Hematopoietic multipotent progenitor cell (in vitro differentiated cells): ENCODE measurements at regions not wholly inside any gene's neighbourhood (a gene's known extent, or its start where the extent isn't known, plus 50 kb on each side); places are given as distances from the start of the nearest gene placed in this dataset.

Source experiments
- DNase-seq, 3 donors: peaks; one replicate each; pipeline ENCODE4 v3.0.0-alpha.2; 2011 to 2015; ENCODE audit warnings: low read depth in 2 of 3, low spot score in 2 of 3

DNA sequence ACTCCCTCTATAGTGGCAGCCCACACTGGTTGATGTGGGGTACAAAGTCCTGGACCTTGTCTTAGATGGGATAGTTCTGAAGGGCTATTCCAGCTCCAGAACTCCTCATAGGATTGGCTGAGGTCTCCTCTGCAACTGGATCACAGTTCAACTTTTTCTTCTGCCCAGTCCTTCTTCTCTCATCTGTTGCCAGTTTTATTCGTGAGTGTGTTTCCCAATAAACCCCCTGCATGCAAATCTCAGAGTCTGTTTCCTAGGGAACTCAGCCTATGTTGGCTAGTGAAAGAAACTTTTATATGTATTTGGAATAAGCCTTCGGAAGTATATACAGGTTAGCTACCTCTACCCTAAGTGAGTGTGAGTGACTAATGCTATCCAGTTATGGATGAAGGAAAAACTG is 823.4 kb downstream of the SLC4A3 start:
- DNase-seq: no peak

- no peak for DNase-seq
Observed at GRCh38 chr2:220451438-220451837, 824.0 kb downstream of the SLC4A3 start.

DNA sequence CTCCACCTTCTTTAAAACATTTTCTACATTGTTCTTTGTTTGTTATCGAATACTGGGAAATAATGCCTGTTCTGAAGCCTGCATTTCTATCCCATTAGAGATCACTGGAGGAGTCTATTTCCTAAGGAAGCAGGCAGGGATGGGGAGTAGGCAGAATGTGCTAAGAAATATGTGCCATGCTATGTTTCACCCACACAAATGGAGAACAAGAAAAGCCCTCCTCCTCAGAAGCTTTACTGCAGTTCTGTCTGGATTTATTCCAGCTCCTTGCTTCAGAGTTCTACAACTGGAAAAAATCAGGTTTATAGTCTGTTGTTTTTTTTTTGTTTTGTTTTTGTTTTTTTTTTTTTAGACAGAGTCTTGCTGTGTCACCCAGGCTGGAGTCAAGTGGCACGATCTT is 825.1 kb downstream of the SLC4A3 start:
- no peak for DNase-seq

DNA sequence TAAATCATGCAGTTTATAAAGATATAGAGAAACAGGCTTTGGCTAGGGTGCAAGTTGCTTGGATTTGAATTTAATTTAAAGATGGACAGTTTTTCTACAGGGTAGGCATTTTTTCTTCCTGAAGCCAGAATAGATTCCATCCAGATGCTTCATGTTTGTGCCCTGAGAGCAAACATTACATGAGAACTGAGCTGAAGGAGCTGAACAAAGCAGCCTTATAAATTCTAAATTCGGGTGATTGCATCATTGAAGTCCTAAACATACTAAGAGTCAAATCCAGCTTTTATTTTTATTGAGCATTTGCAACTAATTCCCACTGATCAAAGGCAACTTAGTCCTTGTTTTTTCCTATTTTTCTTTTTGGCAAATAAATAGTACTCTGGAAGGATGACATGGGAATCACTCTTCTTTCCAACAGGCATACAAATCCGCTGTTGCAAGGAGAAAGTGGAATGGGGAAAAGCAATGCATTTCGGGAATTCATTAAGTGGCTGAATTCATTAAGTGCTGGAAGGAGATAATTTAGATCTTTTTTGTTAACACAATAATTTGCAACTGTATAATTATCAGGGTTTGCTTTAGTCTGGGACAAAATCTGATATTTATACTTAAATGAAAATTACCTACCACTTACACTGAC is 828.0 kb downstream of the SLC4A3 start:
- DNase-seq: no peak

- no peak for DNase-seq
Observed at GRCh38 chr2:220458051-220458450, 830.6 kb downstream of the SLC4A3 start.

DNA sequence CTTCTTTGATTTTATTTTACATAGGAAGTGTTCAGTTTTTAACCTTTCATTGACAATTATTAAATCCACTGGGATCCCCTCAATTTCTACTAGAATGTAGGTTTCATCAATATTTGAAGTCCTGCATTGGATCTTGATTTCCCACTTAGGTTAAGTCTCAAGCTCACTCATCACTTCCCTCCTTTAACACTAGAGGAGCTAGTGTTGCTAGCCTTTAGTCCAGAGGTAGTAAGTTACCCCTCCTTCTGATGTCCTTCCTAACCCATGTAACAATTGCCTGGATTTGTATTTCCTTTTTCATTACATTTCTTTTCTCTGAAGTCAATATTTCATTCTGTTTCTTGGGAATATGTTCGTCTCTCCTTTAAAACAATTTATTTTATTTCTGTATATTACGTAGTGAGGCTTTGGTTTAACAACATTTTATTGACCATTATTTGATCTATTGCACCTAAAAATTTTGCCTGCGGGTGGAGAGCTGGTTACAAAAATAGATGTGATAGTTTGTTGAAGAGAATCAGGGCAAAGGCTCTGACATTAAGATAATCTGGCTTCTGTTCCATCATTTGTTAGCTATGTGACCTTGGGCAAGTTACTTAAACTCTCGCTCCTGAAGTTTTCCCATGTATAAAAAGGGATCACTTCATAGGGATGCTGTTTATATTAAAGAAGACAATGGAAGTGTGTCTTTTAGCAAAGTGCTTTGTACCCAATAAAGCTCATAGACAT is 833.0 kb downstream of the SLC4A3 start:
- no peak for DNase-seq

DNA sequence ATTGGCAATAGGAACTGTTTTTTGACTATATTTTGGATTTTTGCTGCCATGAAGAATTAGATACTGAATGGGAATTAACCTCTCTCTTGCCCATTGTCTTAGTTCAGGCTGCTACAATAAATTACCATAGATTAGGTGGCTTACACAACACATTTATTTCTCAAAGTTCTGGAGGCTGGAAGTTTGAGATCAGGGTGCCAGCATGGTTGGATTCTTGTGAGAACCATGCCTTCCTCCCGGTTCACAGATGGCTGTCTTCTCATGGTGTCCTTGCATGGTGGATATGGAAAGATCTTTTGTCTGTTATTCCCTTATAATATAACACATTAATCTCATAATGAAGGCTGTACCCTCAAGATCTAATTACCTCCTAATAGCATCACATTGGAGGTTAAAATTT is 836.4 kb downstream of the SLC4A3 start:
- no peak for DNase-seq

DNA sequence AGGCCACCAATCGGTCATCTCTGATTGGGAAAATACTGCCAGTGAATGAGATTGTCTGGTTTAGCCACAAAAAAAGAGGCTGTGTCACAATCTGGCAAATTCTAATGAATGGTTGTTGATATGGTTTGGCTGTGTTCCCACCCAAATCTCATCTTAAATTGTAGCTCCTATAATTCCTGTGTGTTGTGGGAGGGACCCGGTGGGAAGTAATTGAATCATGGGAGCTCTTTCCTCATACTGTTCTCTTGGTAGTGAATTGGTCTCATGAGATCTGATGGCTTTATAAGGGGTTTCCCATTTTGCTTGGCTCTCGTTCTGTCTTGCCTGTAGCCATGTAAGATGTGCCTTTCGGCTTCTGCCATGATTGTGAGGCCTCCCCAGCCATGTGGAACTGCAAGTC is 838.3 kb downstream of the SLC4A3 start:
- no peak for DNase-seq

- DNase-seq: no peak
Observed at GRCh38 chr2:220466251-220466691, 838.8 kb downstream of the SLC4A3 start.

DNA sequence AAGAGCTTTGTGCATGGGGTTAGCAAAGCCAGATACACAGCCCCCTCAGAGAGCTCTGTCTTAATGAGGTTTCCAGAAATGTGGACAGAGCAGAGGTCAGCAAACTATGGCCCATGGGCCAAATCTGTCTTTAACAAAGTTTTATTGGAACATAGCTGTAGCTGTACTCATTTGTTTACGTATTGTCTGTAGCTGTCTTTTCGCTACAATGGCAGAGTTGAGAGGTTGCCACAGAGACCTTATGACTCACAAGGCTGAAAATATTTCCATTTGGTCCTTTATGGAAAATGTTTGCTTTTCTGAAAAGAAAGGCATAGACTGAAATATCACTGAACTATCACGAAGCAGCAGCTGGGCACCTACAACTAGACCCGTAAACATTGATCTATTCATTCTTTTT is 841.8 kb downstream of the SLC4A3 start:
- DNase-seq: no peak

DNA sequence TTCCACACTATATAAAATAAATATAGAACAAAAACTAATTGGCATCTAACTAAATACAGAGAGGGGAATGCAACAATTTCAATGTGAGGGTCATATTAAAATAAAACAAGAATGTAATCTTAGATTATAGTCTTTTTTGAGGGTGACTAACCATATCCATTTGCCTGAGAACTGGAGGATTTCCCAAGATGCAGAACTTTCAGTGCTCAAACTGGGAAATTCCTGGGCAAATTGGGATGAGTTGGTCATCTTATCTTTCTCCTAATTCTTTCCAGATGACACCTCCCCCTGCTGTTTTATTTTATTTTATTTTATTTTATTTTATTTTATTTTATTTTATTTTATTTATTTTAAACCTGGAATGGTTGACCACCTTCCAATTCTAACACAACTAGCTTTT is 846.2 kb downstream of the SLC4A3 start:
- no peak for DNase-seq

DNA sequence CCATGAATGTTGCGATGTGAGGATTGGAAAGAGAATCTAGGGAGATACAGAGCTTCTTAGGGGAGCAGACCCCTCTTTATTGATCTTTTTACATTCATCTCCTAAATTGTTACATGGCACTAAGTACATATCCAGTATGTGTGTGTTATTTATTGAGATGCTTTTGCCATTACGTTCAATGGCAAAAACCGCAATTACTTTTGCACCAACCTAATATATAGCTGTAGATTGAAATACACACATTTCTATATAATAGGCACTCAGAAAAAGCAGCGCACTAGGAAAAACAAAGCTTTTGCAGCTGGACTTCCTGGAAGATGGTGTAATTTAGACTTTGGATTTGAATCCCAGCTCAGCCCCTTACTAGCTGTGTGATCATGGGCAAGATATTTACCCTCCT is 849.4 kb downstream of the SLC4A3 start:
- DNase-seq: no peak

GRCh38 chr2:220478305-220479058 is 851.1 kb downstream of the SLC4A3 start:
- no peak for DNase-seq

DNA sequence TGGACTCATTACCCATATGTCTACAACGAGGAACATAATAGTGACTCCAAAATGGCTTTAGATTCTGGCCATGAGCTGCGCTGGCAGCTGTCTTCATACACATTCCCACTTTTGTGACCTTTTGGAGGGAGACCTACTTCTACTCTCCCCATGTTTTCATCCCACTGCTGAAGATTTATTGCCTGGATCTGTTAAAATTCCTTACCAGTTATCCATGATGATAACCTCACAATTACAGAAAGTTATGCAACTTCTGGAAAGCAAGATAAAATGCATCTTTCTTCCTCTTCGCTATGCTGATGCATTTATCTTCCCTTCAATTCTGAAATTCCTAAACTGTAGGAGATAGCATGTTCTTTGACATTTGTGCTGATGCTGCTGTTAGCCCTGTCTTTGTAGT is 855.3 kb downstream of the SLC4A3 start:
- DNase-seq: no peak

DNA sequence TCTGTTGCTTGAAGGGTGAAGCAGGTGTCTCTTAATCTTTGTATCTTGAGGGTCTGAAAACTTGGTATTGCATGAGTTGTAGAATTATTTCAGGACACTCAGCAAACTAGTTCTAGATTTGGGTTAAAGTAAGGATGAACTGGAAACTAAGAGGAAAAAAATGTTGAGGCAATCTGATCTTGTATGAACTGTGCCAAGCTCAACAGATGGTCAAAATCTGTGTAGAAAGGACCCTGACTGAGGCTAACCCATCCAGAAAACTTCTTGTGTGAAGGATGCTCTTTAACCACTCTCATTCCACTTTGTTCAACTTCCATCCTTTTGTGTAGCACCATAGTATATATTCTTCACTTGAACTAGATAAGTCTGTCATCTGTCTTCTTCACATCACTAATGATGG is 861.7 kb downstream of the SLC4A3 start:
- DNase-seq: no peak

DNA sequence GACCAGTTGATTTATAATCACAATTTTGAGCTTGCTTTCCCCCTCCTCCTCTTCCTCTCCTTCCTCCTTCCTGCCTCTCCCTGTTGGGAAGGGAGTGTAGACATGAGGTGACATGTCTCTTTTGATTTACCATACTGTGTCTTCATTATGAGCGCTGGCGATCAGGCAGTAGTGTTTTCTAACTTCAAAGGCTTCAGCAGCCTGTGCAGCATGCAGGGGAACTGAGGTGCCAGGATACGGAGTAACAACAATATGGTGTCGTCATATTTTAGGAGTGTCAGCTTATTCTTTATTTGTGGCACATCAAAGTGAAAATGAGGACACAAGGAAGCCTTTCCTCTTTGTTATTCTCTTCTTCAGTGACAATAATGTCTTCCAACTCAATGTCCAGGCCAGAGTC is 864.2 kb downstream of the SLC4A3 start:
- DNase-seq: no peak

GRCh38 chr2:220493871-220494525 is 866.6 kb downstream of the SLC4A3 start:
- no peak for DNase-seq

- no peak for DNase-seq
Observed at GRCh38 chr2:220496513-220496912, 869.1 kb downstream of the SLC4A3 start.

DNA sequence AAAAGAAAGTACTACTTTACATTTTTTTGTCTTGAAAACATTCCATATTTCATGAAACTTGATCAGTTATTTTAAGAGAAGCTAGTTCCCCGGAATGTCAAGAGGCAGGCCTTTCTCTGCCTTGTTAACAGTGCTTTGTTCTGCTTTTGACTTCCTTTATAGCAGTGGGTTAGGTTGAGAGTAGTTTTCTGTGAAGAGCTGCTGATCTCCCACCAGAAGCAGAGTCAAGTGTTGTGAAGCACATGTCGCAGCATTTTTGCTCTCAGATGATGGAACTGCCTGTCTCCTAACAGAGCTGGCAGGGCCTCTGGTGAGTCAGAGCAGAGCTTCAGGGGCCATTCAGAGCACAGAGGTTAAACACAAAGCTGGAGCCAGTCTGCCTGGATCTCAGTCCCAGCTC is 871.8 kb downstream of the SLC4A3 start:
- no peak for DNase-seq

GRCh38 chr2:220502539-220502938 is 875.1 kb downstream of the SLC4A3 start:
- DNase-seq: no peak

GRCh38 chr2:220503431-220503830 is 876.0 kb downstream of the SLC4A3 start:
- DNase-seq: no peak
